OCI-M2 (cell line): ENCODE measurements at regions not wholly inside any gene's neighbourhood (a gene's known extent, or its start where the extent isn't known, plus 50 kb on each side); places are given as distances from the start of the nearest gene placed in this dataset.
"Not testable (repeated sequence)": the region's sequence is repeated elsewhere in the genome, so short reads cannot be mapped to it uniquely, and the experiment has no call there.

Experiments used
- DNase-seq: peaks from one replicate; lab custom pipeline; 2025; ENCODE audit not compliant: unreplicated experiment; lab: John Stamatoyannopoulos, UW

DNA sequence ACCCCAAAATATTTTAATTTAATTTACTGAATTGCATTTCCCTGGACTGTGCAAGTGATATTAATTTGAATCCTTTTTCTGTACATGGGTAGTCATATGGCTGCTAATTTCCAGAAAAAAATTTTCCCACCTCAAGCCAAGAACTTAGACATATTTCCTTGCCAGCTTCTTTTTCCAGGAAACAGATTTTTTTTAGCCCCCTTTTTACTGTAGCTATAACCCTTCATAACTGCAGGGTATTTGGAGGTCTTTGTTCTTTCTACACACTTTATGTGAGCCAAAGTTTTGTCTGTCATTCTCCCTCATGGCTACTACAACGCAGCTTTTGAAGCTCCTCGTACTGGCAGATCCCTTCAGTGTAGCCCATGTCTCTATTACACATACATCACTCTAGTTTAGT, 261.2 kb upstream of the PIK3R1 start:
- DNase-seq: no peak

DNA sequence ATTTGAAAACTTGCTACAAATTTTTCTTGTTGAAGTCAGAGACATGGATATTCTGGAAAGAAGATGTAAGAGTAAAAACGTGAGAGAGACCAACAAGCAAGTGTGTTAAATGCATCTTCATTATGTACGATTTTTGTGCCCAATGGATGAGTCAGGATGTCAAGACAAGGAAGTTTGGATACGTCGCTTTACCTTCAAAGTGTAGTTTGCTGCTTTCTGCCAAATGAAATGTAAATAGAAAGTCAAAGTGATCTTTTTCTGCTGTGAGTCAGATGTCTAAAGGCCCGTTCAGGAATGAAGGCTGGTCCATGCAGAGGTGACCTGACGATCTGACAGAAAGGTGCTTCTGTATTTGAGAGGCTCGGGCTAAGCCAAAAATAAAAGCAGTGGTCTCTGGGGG, 273.1 kb upstream of the PIK3R1 start:
- DNase-seq: no peak

GRCh38 chr5:67941614-67942401, 273.7 kb upstream of the PIK3R1 start:
- DNase-seq: no peak

DNA sequence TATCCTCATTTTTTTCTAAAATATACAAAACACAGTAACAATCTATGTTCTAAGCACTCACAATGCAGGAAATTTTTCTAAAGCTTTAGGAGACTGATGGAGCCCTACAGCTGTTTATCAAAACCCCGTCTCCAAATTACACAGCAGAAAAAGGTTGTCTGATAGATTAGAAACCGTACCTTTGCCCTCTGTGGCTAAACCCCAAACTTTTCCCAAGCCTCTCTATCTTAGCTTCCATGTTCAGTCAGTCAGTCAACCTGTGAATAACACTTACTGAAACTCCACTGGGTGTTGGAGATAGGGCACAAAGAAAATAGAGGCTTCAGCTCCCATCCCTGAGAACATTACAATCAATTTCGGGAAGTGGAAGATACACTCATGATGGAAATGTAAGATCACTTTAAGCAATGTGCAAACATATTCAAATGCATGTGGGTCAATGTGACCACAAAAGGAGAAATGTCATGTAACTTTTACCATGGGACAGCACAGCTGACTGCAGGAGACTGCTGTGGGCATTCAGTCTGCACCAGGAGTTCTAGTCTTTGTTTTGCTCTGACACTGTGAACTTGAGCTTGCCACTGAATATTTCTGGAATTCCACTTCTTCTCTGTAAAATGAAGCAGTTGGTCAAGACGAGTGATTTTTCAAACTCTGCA, 279.5 kb upstream of the PIK3R1 start:
- DNase-seq: no peak

GRCh38 chr5:67934976-67935375, 280.6 kb upstream of the PIK3R1 start:
- DNase-seq: no peak

- DNase-seq: no peak
Measured at GRCh38 chr5:67925511-67925910, 290.0 kb upstream of the PIK3R1 start.

GRCh38 chr5:67921004-67921601, 294.5 kb upstream of the PIK3R1 start:
- DNase-seq: no peak

DNA sequence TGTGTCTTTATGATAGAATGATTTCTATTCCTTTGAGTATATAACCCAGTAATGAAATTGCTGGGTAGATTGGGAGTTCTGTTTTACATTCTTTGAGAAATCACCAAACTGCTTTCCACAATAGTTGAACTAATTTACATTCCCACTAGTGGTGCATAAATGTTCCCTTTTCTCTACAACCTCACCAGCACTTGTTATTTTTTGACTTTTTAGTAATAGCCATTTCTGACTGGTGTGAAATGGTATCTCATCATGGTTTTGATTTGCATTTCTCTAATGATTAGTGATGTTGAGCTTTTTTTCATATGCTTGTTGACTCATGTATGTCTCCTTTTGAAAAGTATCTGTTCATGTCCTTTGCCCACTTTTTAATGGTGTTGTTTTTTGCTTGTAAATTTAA, 296.0 kb upstream of the PIK3R1 start:
- not testable (repeated sequence) for DNase-seq

GRCh38 chr5:67917561-67917960, 298.0 kb upstream of the PIK3R1 start:
- no peak for DNase-seq

GRCh38 chr5:67910546-67910945, 305.0 kb upstream of the PIK3R1 start:
- DNase-seq: no peak

DNA sequence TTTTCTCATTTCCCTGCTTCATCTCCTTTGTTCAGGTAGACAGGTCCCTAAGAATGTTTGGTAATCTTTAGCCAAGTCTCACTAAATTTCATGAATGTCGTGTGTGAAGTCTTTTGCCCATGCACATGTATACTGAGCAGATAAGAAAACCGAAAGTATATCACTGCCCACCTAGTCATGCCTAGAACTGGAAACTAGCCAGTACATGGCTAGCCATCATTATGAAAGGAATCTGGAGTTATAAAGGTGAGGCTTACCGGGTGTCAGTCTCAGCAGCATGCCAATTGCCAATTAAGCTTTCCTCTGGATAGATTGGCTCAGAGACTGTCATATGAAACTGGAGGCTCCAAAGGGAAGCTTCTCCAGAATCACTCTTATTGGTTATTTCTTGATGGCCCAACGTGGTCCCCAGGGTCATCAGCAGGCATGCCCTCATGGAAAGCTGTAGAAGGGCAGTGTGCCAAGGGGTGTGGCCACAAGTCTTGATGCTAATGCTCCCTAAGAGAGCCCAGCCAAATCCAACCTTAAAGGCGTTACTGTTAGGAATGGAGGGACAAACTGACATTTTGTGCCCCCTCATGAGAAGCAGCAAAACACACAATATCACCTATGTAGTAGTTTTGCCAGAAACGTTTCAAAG, 307.3 kb upstream of the PIK3R1 start:
- no peak for DNase-seq

GRCh38 chr5:67904366-67904765, 311.2 kb upstream of the PIK3R1 start:
- DNase-seq: no peak

- no peak for DNase-seq
Measured at GRCh38 chr5:67903656-67904055, 311.9 kb upstream of the PIK3R1 start.

GRCh38 chr5:67903121-67903520, 312.4 kb upstream of the PIK3R1 start:
- no peak for DNase-seq

DNA sequence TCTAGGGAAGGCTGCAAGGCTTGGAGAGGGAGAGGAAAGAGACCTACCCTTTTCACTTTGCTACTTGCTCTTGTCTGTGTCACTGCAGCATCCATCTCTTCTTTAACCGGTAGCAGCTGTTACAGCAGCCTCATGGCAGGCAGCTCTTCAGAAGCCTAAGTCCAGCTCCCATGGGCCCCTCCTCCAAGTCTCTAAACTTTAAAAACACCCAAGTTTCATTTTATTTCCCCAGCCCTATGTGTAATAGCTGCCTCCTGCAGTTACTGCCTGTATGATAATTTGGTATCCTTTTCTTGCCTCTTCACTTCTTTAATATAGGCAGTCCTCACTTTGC, 313.1 kb upstream of the PIK3R1 start:
- DNase-seq: no peak

DNA sequence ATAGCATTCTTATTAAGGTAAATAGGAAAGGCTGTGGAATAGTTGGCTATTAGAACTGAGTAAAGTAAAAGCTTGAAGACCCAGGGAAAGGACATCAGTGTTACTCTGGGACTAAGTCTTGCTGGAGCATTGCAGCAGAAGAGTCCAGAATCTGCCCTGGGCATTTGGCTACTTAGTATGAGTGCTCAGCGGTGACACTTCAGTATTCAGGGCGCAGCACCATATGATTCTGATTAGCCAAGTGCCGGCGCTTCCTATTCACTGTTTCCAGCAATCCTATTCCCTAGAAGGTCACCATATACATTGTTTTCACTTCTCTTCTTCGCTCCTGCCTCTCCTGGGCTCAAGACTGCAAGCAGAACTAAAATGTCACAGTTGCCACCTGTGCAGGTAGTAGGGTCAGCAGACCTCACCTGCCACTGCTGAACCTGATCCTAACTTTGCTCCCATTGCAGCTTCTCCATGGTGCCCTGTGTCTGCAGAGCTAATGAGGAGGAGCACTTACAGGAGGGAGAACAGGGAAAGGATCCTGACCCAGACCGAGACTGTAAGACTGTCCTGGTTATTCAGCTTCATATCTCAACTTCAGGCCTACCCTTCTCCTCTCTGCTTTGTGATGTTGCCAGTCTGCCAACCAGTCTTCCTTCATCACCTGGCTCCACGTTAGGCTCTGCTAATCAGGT, 313.6 kb upstream of the PIK3R1 start:
- DNase-seq: no peak

GRCh38 chr5:67900514-67900913, 315.0 kb upstream of the PIK3R1 start:
- DNase-seq: no peak

GRCh38 chr5:67897980-67898379, 317.6 kb upstream of the PIK3R1 start:
- DNase-seq: no peak

- DNase-seq: no peak
Measured at GRCh38 chr5:67897431-67897830, 318.1 kb upstream of the PIK3R1 start.

GRCh38 chr5:67896930-67897313, 318.6 kb upstream of the PIK3R1 start:
- no peak for DNase-seq

DNA sequence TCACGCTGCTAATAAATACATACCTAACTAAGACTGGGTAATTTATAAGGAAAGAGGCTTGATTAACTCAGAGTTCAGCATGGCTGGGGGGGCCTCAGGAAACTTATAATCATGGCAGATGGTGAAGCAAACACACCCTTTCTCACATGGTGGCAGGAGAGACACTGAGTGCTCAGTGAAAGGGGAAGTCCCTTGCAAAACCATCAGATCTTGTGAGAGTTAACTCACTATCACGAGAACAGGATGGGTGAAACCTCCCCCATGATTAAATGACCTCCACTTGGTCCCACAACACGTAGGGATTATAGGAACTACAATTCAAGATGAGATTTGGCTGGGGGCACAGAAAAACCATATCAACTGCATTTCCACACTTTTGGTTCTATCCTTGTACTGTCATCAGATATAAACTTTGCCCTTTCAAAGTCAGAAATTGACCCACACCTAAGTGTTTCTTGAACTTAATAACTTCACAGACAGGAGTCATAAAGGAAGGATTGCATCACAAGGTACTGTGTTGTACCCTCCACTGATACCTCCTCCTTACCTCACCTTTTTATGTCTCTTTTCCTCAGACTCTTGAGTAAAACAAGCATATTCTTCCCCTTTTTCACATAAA, 319.1 kb upstream of the PIK3R1 start:
- DNase-seq: no peak
